ENCODE measurements at regions not wholly inside any gene's neighbourhood (a gene's known extent, or its start where the extent isn't known, plus 50 kb on each side); places are given as distances from the start of the nearest gene placed in this dataset.
"Not testable (repeated sequence)": the region's sequence is repeated elsewhere in the genome, so short reads cannot be mapped to it uniquely, and the experiment has no call there.

DNA sequence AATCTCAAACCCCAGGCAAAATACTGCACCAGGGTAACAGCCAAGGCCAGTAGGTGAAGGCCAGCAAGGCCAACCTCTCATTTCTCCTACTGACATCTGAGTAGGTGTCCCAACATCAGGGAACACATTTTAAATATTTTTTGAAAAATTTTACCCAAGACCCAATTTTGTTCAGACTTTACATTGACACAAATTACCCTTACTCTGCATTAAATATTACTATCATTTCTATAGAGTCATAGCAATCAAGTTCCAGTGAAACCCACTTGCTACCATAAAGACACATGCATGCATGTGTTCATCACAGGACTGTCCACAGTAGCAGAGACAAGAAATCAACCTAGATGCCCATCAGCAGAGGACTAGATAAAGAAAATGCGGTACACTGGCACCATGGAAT lies 99.9 kb downstream of the NRN1 start:
- Histone ChIP-seq H3K4me3 (ENCODE audit: low read length) (no peak overlapping the region), H3K27me3 (ENCODE audit: insufficient read depth, low read length) (no peaks in the 10 kb centered on the region), H3K4me1 (ENCODE audit: insufficient read depth, low read length) (no peaks in the 10 kb centered on the region), H3K9me3 (ENCODE audit: low read depth, low read length) (no peaks in the 10 kb centered on the region)

DNA sequence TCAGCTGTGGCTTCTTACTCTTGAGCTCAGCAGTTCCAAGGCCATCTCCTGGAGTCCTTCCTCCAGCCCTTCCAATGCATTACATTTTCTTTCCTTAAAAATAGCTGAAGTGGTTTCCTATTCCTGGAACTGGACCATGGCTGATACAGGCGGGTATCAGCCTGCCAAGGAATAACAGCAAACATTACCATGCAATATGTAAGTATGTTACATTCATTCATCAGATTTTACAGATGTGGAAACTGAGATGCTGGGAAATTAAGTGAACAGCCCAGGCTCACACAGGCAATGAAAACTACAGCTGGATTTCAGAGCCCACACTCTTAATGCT lies 100.4 kb downstream of the NRN1 start:
- Histone ChIP-seq H3K27me3 (ENCODE audit: insufficient read depth, low read length) (no peaks in the 10 kb centered on the region), H3K4me3 (ENCODE audit: low read length) (no peak overlapping the region), H3K9me3 (ENCODE audit: low read depth, low read length) (no peaks in the 10 kb centered on the region), H3K4me1 (ENCODE audit: insufficient read depth, low read length) (no peaks in the 10 kb centered on the region)

DNA sequence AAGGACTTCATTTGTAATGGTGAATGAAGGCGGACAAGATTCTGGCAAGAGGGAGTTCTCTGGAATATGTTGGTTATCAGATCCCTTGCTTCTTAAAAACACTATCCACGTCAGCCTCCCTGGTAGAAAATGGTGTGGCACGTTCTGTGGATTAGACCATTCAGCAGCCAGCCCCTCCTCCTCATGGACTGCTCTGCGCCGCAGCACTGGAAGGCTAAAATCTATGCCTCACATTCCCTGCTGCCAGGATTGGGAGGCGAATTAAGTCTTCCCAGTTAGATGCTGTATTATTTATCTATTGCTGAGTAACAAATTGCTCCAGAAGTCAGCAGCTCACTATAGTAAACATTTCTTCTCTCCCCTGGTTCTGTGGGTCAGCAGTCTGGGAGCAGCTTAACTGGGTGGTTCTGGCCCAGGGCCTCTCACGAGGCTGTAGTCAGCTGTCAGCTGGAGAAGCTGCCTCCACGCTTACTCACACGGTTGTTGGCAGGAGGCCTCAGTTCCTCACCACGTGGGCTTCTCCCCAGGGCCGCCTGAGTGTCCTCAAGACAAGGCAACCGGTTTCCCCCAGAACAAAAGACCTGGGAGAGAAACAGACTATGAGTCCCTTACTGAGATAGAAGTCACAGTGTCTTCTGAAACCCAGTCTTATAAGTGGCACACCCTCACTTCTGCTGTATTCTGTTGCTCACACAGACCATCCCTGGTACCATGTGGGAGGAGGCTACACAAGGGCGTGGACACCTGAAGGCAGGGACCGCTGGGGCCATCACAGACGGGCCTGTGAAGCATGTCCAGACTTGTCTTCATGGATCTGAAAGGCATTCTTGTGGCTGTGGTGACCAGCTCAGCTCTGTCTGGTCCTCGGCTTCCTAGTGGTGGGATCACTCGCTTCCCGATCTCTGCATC lies 101.0 kb downstream of the NRN1 start:
- H3K4me3 ChIP-seq (ENCODE audit: low read length) = no peak overlapping the region
- H3K4me1 ChIP-seq (ENCODE audit: insufficient read depth, low read length) = no peaks in the 10 kb centered on the region
- H3K27me3 ChIP-seq (ENCODE audit: insufficient read depth, low read length) = no peaks in the 10 kb centered on the region
- H3K9me3 ChIP-seq (ENCODE audit: low read depth, low read length) = no peaks in the 10 kb centered on the region

DNA sequence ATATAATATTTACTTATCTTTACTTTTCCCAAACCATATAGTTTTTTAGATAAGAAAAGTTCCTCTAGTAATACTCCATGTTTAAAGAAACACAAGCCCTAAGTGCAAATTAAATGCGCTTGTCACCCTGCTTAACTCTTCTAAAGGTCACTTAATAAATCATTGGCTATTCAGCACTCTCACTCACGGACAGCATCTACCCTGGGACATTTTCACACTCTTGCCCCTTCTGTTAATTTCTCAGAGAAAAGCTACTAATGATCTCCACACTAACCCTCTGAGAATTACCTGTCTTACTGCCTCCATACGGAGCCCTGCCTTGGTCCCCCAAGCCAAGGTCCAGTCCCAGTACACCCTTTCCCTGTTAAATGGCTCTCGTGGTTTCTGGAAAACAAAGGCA lies 102.2 kb downstream of the NRN1 start:
- H3K9me3 ChIP-seq (ENCODE audit: low read depth, low read length) = no peaks in the 10 kb centered on the region
- H3K4me1 ChIP-seq (ENCODE audit: insufficient read depth, low read length) = no peaks in the 10 kb centered on the region
- no peaks in the 10 kb centered on the region for H3K27me3 ChIP-seq (ENCODE audit: insufficient read depth, low read length)
- no peak overlapping the region for H3K4me3 ChIP-seq (ENCODE audit: low read length)

DNA sequence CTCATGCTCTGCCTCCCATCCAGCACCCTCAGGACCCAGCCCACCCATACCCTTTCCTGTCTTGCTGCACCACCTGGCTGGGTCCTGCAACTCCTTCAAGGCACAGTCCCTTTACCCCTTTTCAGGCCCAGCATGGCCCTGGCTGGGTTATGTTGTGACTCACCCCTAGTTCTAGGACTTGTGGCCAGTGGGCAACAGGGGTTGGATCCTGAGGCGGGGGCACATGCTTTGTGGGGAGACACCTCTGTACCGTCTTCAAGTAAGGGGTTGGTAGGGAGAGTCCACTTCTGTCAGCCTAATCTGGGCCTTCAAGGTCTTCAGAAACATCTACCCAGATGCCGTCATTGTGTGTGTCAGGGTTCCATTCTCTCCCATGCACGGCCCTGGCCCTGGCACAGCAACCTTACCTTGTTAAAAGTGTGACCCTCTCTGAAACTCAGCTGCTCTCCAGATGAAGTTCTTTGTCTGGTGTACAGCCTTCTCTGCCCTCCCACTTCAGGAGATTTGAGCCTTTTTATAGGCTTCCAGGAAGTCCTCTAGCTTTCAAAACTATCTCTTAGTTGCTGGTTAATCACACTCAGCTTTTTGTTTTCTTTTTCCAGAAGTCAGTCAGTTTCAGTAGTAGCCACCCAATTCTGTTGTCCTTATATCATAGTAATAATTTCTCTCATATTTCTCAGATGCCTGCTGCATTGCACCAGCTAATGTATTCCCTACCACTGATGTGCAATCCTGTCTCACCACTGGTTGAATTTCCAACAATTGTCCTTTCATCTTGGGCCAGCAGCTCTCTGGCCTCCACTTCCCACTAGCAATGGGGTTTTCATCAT lies 107.3 kb downstream of the NRN1 start:
- Histone ChIP-seq H3K4me3 (ENCODE audit: low read length) (no peak overlapping the region), H3K27me3 (ENCODE audit: insufficient read depth, low read length) (no peaks in the 10 kb centered on the region), H3K4me1 (ENCODE audit: insufficient read depth, low read length) (no peaks in the 10 kb centered on the region), H3K9me3 (ENCODE audit: low read depth, low read length) (no peaks in the 10 kb centered on the region)

DNA sequence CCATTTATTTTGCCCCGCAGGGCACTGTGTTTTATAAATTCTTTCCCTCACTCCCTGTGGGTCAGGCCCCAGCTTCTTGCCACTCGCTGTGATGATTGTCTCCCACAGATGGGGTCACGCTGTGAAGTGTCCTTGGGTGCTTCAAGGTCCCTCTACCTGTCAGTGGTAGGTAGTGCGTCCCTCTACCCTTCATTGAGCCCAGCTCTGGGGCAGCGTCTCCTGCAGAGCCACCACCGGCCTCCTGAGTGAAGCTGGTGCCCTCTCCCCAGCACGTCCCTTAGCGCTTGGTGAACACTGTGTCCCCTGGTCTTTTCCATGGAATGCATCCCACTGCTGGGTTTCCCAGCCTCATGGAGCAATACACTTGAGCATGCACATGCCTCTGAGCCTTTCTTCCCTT lies 108.2 kb downstream of the NRN1 start:
- no peaks in the 10 kb centered on the region for H3K4me1 ChIP-seq (ENCODE audit: insufficient read depth, low read length)
- no peaks in the 10 kb centered on the region for H3K27me3 ChIP-seq (ENCODE audit: insufficient read depth, low read length)
- no peaks in the 10 kb centered on the region for H3K9me3 ChIP-seq (ENCODE audit: low read depth, low read length)
- H3K4me3 ChIP-seq (ENCODE audit: low read length) = no peak overlapping the region

DNA sequence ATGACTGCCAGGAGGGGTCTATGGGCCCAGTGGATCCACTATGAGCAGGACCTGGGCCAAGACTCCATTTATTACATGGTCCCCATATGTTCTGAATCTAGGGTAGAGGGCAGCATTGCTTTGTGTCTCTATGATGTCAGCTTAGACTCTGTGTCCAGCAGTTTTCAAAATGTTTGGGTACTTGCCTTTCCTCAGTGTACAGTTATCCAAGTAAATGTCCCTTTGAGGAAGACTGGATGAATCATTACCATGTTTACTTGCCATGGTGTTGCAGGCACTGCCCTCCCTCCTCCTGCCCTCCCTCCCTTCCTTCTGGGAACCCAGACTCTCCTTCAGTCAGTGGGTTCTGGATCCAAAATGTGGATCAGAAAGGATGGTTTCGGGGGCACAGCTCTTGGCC lies 108.6 kb downstream of the NRN1 start:
- H3K4me1 ChIP-seq (ENCODE audit: insufficient read depth, low read length) = no peaks in the 10 kb centered on the region
- H3K9me3 ChIP-seq (ENCODE audit: low read depth, low read length) = no peaks in the 10 kb centered on the region
- no peak overlapping the region for H3K4me3 ChIP-seq (ENCODE audit: low read length)
- no peaks in the 10 kb centered on the region for H3K27me3 ChIP-seq (ENCODE audit: insufficient read depth, low read length)

DNA sequence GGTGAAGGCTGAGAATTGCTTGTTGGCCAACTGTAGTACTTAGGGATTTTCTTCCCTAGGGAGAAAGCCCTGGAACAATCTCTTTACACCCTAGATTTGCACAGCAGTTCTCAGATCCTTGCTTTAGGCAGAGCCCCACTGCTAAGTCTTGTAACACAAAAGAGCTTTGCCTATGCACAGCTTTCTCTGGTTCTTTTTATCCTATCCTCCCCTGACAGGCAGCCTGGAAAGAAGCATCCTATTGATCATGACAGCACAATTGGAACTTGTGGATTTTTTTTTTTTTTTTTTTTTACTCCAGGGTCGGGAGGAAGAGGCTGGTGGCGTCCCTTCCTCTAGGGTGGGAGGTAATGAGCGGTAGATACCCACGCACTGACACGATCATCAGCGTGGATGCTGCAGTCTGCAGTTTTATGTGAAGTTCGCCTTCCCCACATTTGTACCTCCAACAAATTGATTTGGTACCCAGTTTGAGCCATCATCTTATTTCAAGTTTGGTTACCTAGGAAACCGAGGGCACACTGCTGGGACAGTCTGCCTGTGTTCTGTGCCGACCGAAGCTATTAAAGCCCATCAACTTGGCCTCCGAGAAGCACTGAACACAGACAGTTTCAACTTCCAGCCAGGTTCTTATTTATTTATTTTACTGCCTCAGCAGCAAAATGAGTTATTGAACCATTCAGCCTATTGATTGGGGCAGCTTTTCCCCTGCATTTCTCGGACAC lies 110.1 kb downstream of the NRN1 start:
- no peaks in the 10 kb centered on the region for H3K4me1 ChIP-seq (ENCODE audit: insufficient read depth, low read length)
- no peak overlapping the region for H3K4me3 ChIP-seq (ENCODE audit: low read length)
- no peaks in the 10 kb centered on the region for H3K9me3 ChIP-seq (ENCODE audit: low read depth, low read length)
- H3K27me3 ChIP-seq (ENCODE audit: insufficient read depth, low read length) = no peaks in the 10 kb centered on the region

DNA sequence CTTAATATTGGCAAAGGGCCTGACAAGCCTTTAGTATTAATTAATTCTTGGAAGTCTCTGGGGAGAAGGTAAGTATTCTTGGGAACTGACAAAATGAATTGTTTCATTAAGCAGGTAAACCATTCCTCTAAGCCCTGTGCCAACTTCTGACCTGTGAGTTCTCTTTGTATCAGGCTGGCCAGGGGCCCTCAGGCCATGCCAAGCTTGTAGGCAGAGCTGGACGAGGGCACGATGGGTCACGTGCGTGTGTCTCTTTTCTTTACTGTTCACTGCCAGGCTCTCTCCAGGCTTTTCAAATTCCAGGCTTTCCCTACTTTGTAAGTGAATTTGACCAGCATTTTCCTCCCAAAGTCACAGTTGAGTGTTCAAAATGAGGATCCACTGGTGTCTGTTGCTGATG lies 112.4 kb downstream of the NRN1 start:
- H3K27me3 ChIP-seq (ENCODE audit: insufficient read depth, low read length) = no peaks in the 10 kb centered on the region
- no peaks in the 10 kb centered on the region for H3K4me1 ChIP-seq (ENCODE audit: insufficient read depth, low read length)
- H3K9me3 ChIP-seq (ENCODE audit: low read depth, low read length) = no peaks in the 10 kb centered on the region
- no peak overlapping the region for H3K4me3 ChIP-seq (ENCODE audit: low read length)

DNA sequence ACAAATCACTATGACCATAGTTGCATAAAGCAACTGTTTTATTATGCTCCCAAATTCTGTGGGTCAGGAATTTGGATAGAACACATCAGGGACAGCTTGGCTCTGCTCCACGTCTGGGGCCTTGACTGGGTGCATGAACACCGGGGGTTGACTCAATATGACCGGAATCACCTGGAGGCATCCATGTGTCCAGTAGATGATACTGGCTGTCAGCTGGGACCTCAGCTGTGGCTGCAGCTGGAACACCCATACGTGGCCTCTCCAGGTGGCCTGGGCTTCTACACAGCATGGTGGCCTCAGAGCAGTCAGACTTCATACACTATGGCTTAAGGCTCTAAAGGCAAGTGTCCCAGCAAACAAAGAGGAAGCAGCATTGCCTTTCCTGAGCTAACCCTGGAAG lies 113.4 kb downstream of the NRN1 start:
- no peaks in the 10 kb centered on the region for H3K4me1 ChIP-seq (ENCODE audit: insufficient read depth, low read length)

DNA sequence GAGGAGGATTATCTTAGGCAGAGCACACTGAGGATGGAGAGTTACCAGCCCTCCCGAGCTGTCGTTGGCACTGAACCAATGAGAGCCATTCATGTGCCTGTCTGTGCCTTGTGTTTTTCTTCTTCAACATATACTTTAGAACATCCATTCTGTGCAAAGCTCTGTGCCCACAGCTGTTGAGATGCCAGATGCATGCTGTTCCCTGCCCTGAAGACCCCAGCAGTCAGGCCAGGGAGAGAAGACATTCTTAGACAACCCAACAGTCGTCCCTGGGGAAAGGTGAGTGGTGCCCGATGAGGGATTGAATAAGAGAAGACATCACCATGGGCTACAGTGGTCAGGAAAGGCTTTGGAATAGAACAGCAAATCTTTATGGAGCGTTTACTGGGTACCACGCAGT lies 114.1 kb downstream of the NRN1 start:
- Histone ChIP-seq H3K9me3 (ENCODE audit: low read depth, low read length) (no peaks in the 10 kb centered on the region), H3K4me3 (ENCODE audit: low read length) (no peak overlapping the region), H3K27me3 (ENCODE audit: insufficient read depth, low read length) (no peaks in the 10 kb centered on the region)

More for the DNA sequence above, 113.4 kb downstream of the NRN1 start:
- Histone ChIP-seq H3K9me3 (ENCODE audit: low read depth, low read length) (no peaks in the 10 kb centered on the region), H3K27me3 (ENCODE audit: insufficient read depth, low read length) (no peaks in the 10 kb centered on the region), H3K4me3 (ENCODE audit: low read length) (no peak overlapping the region)

DNA sequence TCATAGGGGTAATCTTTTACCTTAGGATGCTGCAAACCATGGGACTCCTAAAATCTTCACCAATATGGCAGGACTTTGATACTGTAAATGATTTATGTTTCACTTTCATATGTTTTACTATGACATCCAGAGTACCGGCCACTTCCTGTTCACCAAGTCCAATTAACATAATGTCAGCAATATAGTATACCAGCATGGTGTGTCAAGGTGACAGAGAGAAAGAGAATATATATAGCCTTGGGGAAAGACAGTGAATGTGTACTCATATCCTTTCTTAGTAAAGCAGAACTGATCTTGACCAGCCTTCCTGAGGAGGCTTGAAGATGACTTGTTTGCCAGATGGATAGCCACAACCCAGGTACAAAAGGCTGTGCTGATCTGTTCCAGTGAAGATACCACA lies 127.9 kb downstream of the NRN1 start:
- Histone ChIP-seq H3K4me1 (ENCODE audit: insufficient read depth, low read length) (no peaks in the 10 kb centered on the region), H3K4me3 (ENCODE audit: low read length) (no peak overlapping the region), H3K27me3 (ENCODE audit: insufficient read depth, low read length) (no peaks in the 10 kb centered on the region), H3K9me3 (ENCODE audit: low read depth, low read length) (no peaks in the 10 kb centered on the region)

More for the DNA sequence above, 114.1 kb downstream of the NRN1 start:
- H3K4me1 ChIP-seq (ENCODE audit: insufficient read depth, low read length) = no peaks in the 10 kb centered on the region

DNA sequence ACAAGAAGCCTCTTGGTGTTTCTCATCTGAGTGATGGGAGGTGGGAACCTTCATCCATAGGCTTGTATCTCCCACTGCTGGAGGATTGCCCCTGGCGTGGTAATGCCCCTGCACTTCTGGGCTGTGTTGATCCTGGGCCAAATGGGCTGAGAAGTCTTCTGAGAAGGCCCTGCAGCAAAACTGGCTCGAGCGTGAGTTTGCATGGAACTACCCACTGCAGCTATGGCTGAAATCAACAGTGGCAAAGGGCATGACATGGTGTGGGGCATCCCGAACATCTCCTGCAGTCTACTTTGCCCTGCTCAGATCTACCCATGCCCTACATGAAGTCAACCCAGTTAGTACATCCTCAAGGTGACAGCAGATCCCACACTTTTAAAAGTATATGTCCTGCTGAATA lies 130.6 kb downstream of the NRN1 start:
- Histone ChIP-seq H3K9me3 (ENCODE audit: low read depth, low read length) (peaks cover 3% of the 10 kb centered on the region), H3K4me3 (ENCODE audit: low read length) (no peak overlapping the region), H3K27me3 (ENCODE audit: insufficient read depth, low read length) (no peaks in the 10 kb centered on the region), H3K4me1 (ENCODE audit: insufficient read depth, low read length) (no peaks in the 10 kb centered on the region)

DNA sequence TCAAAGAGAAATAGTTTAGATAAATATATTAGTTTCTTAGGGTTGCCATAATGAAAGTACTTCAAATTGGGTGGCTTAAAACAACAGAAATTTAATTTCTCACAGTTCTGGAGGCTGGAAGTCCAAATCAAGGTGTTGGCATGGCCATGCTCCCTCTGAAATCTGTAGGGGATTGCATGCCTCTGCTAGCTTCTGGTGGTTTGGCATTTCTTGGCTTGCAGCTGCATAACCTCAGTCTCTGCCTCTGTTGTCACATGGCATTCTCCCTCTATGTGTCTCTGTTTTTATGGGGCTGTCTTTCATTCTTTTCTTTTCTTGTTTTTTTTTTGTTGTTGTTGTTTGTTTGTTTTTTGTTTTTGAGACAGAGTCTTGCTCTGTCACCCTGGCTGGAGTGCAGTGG lies 132.7 kb downstream of the NRN1 start:
- not testable (repeated sequence) for H3K4me3 ChIP-seq (ENCODE audit: low read length); H3K4me1 ChIP-seq (ENCODE audit: insufficient read depth, low read length); H3K27me3 ChIP-seq (ENCODE audit: insufficient read depth, low read length)
- H3K9me3 ChIP-seq (ENCODE audit: low read depth, low read length) = peaks cover 12% of the 10 kb centered on the region

DNA sequence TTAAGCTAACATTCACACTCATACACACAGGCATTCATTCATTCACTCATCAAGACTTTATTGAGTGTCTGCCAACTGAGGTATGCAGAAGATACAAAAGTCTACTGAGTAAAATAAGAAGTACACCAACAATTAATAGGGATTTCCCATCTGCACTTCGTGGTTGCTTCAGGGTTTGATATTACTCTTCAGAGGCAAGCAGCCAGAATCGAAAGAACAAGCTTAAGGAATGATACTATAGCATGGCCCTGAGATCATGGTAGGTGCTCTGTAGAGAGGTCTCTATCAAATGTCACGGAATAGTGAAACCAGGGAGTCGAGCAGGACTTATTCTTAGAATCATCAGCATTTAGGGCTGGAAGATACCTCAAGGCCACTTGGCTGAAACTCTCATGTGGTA lies 135.4 kb downstream of the NRN1 start:
- H3K9me3 ChIP-seq (ENCODE audit: low read depth, low read length) = peaks cover 12% of the 10 kb centered on the region
- no peaks in the 10 kb centered on the region for H3K27me3 ChIP-seq (ENCODE audit: insufficient read depth, low read length)
- H3K4me1 ChIP-seq (ENCODE audit: insufficient read depth, low read length) = peaks cover 2% of the 10 kb centered on the region
- H3K4me3 ChIP-seq (ENCODE audit: low read length) = no peak overlapping the region

Data from mononuclear cell (primary cell).